Mucosa of rectum (tissue), 2 donors: ENCODE measurements at regions not wholly inside any gene's neighbourhood (a gene's known extent, or its start where the extent isn't known, plus 50 kb on each side); places are given as distances from the start of the nearest gene placed in this dataset.

Experiments used
- H3K27ac ChIP-seq, 2 donors: one replicate each; pipeline ENCODE4 v1.7.0; 2013; ENCODE audit warnings: inconsistent platforms in 2 of 2, low read depth in 2 of 2, low read length in 2 of 2
- H3K27me3 ChIP-seq, 2 donors: one replicate each; pipeline ENCODE4 v1.7.0; 2013; ENCODE audit warnings: low read length in 2 of 2; ENCODE audit not compliant: control insufficient read depth in 2 of 2, insufficient read depth in 2 of 2
- H3K36me3 ChIP-seq, 2 donors: one replicate each; pipeline ENCODE4 v1.7.0; 2013; ENCODE audit warnings: low read length in 2 of 2; ENCODE audit not compliant: control insufficient read depth in 2 of 2, insufficient read depth in 2 of 2
- H3K4me1 ChIP-seq, 2 donors: one replicate each; pipeline ENCODE4 v1.7.0; 2013; ENCODE audit warnings: low read length in 2 of 2, mild to moderate bottlenecking in 1 of 2; ENCODE audit not compliant: control insufficient read depth in 2 of 2, insufficient read depth in 2 of 2
- H3K4me3 ChIP-seq, 2 donors: one replicate each; pipeline ENCODE4 v1.7.0; 2013; ENCODE audit warnings: low read length in 2 of 2
- H3K9ac ChIP-seq, 2 donors: one replicate each; pipeline ENCODE4 v1.7.0; 2013; ENCODE audit warnings: low read length in 2 of 2, low read depth in 1 of 2, mild to moderate bottlenecking in 1 of 2
- H3K9me3 ChIP-seq, 2 donors: one replicate each; pipeline ENCODE4 v1.7.0; 2013; ENCODE audit warnings: low read length in 2 of 2; ENCODE audit not compliant: control insufficient read depth in 2 of 2
- donor health status: healthy.
- donor health status: Normal muscosa, but diverticular disease.

DNA sequence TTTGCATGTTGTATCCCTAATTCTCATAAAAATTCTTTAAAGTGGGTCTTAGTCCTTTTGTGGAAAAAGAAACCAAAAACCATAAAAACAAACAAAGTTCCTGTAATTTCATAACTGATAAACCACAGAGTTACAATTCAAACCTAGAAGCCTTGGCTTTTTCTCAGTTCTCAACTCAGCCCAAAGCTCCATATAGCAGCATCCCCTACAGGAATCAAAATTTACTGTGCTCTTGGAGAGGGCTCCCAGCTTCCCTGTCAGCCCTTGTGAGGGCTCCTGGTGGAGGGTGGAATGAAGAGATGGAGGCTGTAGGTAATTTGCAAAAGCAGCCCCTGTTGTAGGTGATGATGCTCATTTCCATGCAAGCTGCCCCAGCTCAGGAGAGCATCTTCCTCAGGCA, 506.1 kb upstream of the KIRREL3 start:
- Histone ChIP-seq H3K27ac (no peak overlapping the region), H3K9ac (no peak overlapping the region), H3K36me3 (no peaks in the 10 kb centered on the region), H3K4me1 (no peaks in the 10 kb centered on the region), H3K9me3 (no peaks in the 10 kb centered on the region), H3K4me3 (no peak overlapping the region), H3K27me3 (no peaks in the 10 kb centered on the region)

- H3K9me3 ChIP-seq: no peaks in the 10 kb centered on the region
- H3K4me3 ChIP-seq: no peak overlapping the region
- H3K27me3 ChIP-seq: no peaks in the 10 kb centered on the region
- no peak overlapping the region for H3K27ac ChIP-seq
- H3K9ac ChIP-seq: no peak overlapping the region
- H3K4me1 ChIP-seq: no peaks in the 10 kb centered on the region
- H3K36me3 ChIP-seq: no peaks in the 10 kb centered on the region
Observed at GRCh38 chr11:127506126-127506525, 505.6 kb upstream of the KIRREL3 start.

GRCh38 chr11:127496165-127496564, 495.6 kb upstream of the KIRREL3 start:
- Histone ChIP-seq H3K36me3 (no peaks in the 10 kb centered on the region), H3K27me3 (no peaks in the 10 kb centered on the region), H3K4me3 (no peak overlapping the region)

GRCh38 chr11:127493330-127494022, 492.9 kb upstream of the KIRREL3 start:
- Histone ChIP-seq H3K27me3 (no peaks in the 10 kb centered on the region), H3K4me1 (no peaks in the 10 kb centered on the region), H3K36me3 (no peaks in the 10 kb centered on the region), H3K9ac (no peak overlapping the region), H3K4me3 (no peak overlapping the region), H3K27ac (no peak overlapping the region), H3K9me3 (peaks cover 0 to 2% of the 10 kb centered on the region in 2 donors)

More at GRCh38 chr11:127496165-127496564, 495.6 kb upstream of the KIRREL3 start:
- Histone ChIP-seq H3K27ac (no peak overlapping the region), H3K4me1 (no peaks in the 10 kb centered on the region), H3K9ac (no peak overlapping the region), H3K9me3 (peaks cover 0 to 2% of the 10 kb centered on the region in 2 donors)

GRCh38 chr11:127492029-127492428, 491.5 kb upstream of the KIRREL3 start:
- H3K27ac ChIP-seq: no peak overlapping the region
- H3K4me3 ChIP-seq: no peak overlapping the region
- H3K36me3 ChIP-seq: no peaks in the 10 kb centered on the region

GRCh38 chr11:127491589-127491988, 491.0 kb upstream of the KIRREL3 start:
- no peak overlapping the region for H3K27ac ChIP-seq
- no peaks in the 10 kb centered on the region for H3K27me3 ChIP-seq
- H3K9me3 ChIP-seq: peaks cover 0 to 2% of the 10 kb centered on the region in 2 donors

More at GRCh38 chr11:127492029-127492428, 491.5 kb upstream of the KIRREL3 start:
- Histone ChIP-seq H3K9me3 (peaks cover 0 to 2% of the 10 kb centered on the region in 2 donors), H3K27me3 (no peaks in the 10 kb centered on the region), H3K4me1 (no peaks in the 10 kb centered on the region), H3K9ac (no peak overlapping the region)

DNA sequence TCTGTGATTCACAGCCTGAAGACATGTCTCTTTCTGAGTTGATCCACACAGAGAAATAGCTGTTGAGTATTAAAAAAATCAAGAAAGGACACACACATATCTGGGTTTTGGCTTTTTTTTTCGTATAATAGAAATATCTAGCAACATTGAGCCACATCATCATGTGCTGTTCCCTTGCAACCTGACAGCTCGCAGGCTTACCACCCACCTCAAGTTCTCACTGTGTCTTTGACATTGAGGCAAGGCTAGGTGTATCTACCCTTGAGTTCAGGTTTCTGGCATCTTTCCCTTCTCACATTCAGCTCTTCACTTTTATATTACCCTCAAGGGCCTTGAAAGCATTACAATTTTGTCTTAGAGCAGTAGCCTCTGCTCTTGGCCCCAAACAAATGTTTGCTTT, 490.3 kb upstream of the KIRREL3 start:
- no peak overlapping the region for H3K4me3 ChIP-seq
- H3K27ac ChIP-seq: no peak overlapping the region
- H3K9me3 ChIP-seq: peaks cover 0 to 2% of the 10 kb centered on the region in 2 donors
- H3K36me3 ChIP-seq: no peaks in the 10 kb centered on the region
- H3K4me1 ChIP-seq: no peaks in the 10 kb centered on the region
- H3K9ac ChIP-seq: no peak overlapping the region
- H3K27me3 ChIP-seq: no peaks in the 10 kb centered on the region

More at GRCh38 chr11:127491589-127491988, 491.0 kb upstream of the KIRREL3 start:
- no peaks in the 10 kb centered on the region for H3K36me3 ChIP-seq
- H3K4me3 ChIP-seq: no peak overlapping the region
- no peak overlapping the region for H3K9ac ChIP-seq
- H3K4me1 ChIP-seq: no peaks in the 10 kb centered on the region

GRCh38 chr11:127485541-127485940, 485.0 kb upstream of the KIRREL3 start:
- no peaks in the 10 kb centered on the region for H3K4me1 ChIP-seq
- H3K27me3 ChIP-seq: no peaks in the 10 kb centered on the region
- H3K9me3 ChIP-seq: no peaks in the 10 kb centered on the region
- no peak overlapping the region for H3K27ac ChIP-seq
- H3K36me3 ChIP-seq: no peaks in the 10 kb centered on the region
- H3K9ac ChIP-seq: no peak overlapping the region
- H3K4me3 ChIP-seq: no peak overlapping the region

DNA sequence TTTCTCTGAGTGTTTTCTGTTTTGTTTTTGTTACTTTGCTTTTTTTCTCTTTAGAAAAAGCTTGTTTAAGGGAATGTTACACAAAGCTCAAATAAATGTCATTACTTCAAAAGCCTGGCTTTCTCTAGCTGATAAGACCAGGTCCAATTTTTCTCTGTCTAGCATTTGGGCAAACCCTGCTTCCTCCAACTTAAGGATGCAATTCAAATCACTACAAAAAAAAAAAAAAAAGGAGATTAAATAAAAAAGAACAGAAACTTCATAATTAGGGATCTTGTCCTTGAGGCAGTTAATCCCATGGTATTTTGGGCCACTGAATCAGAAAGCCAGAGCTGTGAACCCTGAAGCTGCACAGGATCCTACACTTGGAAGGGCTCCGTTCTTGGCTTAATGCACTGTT, 480.8 kb upstream of the KIRREL3 start:
- Histone ChIP-seq H3K4me3 (no peak overlapping the region), H3K9me3 (no peaks in the 10 kb centered on the region), H3K27me3 (no peaks in the 10 kb centered on the region), H3K36me3 (no peaks in the 10 kb centered on the region), H3K9ac (no peak overlapping the region), H3K4me1 (no peaks in the 10 kb centered on the region), H3K27ac (no peak overlapping the region)

- no peak overlapping the region for H3K4me3 ChIP-seq
- H3K27ac ChIP-seq: no peak overlapping the region
- no peaks in the 10 kb centered on the region for H3K9me3 ChIP-seq
- H3K9ac ChIP-seq: no peak overlapping the region
- no peaks in the 10 kb centered on the region for H3K27me3 ChIP-seq
- no peaks in the 10 kb centered on the region for H3K36me3 ChIP-seq
- no peaks in the 10 kb centered on the region for H3K4me1 ChIP-seq
Observed at GRCh38 chr11:127478826-127479225, 478.3 kb upstream of the KIRREL3 start.
